ENCODE measurements at regions not wholly inside any gene's neighbourhood (a gene's known extent, or its start where the extent isn't known, plus 50 kb on each side); places are given as distances from the start of the nearest gene placed in this dataset.

DNA sequence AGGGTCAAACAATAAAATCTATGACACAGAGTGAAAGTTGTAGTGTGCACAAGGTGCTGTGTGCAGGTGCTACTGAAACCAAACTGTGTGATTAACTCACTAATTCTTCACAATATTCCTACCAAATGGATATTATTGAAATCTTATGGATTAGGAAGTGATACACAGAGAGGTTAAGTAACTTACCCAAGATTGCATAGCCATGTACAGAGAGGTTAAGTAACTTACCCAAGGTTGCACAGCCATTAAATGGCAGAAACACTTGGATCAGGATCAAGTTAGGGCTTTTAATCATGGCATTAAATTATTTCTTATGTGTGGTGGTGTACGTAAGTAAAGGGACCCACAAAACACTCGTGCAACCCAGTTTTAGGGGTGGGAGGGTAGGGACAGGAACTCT lies 771.4 kb downstream of the AACS start:
- no peaks in the 10 kb centered on the region for H3K36me3 ChIP-seq (replicated peaks in 1 of 2; ENCODE audit: control extremely low read depth in 1 of 2, control insufficient read depth in 1 of 2, extremely low read depth in 1 of 2, insufficient read depth in 2 of 2, low read length in 1 of 2)
- H3K9ac ChIP-seq (ENCODE audit: low read length) = no peak overlapping the region
- no peaks in the 10 kb centered on the region for H3K4me1 ChIP-seq (ENCODE audit: control insufficient read depth in 2 of 2, insufficient read depth in 2 of 2, low read length in 2 of 2)
- POLR2A ChIA-PET = no interaction called here
- H3K27me3 ChIP-seq (replicated peaks in 1 of 4; ENCODE audit: control extremely low read depth in 1 of 4, control insufficient read depth in 3 of 4, insufficient read depth in 4 of 4, low read length in 3 of 4) = no peaks in the 10 kb centered on the region
- H3K27ac ChIP-seq (ENCODE audit: low read length in 2 of 2) = no peak overlapping the region
- intact Hi-C loops (cut with micrococcal nuclease) = no loop called here
- H3K27me3 Mint-ChIP-seq = no peaks in the 10 kb centered on the region
- DNase-seq = no peak
- peaks cover 0 to 5% (median 0%) of the 10 kb centered on the region in 3 donors for H3K9me3 ChIP-seq (ENCODE audit: control extremely low read depth in 1 of 3, control insufficient read depth in 2 of 3, insufficient read depth in 1 of 3, low read length in 2 of 3)
- H3K27ac Mint-ChIP-seq = no peak overlapping the region
- no peak for TF ChIP-seq EZH2 (IDR thresholded peaks at IDR 0.05; ENCODE audit: borderline replicate concordance, insufficient read depth, low read depth, low read length, poor library complexity, severe bottlenecking)
- TF ChIP-seq, protein P1, sequence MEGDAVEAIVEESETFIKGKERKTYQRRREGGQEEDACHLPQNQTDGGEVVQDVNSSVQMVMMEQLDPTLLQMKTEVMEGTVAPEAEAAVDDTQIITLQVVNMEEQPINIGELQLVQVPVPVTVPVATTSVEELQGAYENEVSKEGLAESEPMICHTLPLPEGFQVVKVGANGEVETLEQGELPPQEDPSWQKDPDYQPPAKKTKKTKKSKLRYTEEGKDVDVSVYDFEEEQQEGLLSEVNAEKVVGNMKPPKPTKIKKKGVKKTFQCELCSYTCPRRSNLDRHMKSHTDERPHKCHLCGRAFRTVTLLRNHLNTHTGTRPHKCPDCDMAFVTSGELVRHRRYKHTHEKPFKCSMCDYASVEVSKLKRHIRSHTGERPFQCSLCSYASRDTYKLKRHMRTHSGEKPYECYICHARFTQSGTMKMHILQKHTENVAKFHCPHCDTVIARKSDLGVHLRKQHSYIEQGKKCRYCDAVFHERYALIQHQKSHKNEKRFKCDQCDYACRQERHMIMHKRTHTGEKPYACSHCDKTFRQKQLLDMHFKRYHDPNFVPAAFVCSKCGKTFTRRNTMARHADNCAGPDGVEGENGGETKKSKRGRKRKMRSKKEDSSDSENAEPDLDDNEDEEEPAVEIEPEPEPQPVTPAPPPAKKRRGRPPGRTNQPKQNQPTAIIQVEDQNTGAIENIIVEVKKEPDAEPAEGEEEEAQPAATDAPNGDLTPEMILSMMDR (IDR thresholded peaks at IDR 0.05) = no peak
- H3K4me3 Mint-ChIP-seq = no peak overlapping the region
- H3K9me3 Mint-ChIP-seq (ENCODE audit: insufficient read depth) = peaks cover 4% of the 10 kb centered on the region
- H3K79me2 ChIP-seq (ENCODE audit: control insufficient read depth, insufficient read depth, low read length) = no peaks in the 10 kb centered on the region
- 100% methylated on average over 1 of the region's 2 CpGs for WGBS (ENCODE audit: insufficient coverage)
- ATAC-seq (ENCODE audit: low read depth) = no peak
- no peak overlapping the region for H3K4me2 ChIP-seq (replicated peaks; ENCODE audit: low read depth, low read length, poor library complexity, severe bottlenecking)
- no peak overlapping the region for H2AFZ ChIP-seq (ENCODE audit: insufficient read depth, low read depth, low read length, poor library complexity, severe bottlenecking)
- CTCF ChIA-PET = no interaction called here
- no peaks in the 10 kb centered on the region for H3K4me1 Mint-ChIP-seq
- H3K4me3 ChIP-seq (ENCODE audit: control extremely low read depth in 1 of 5, extremely low read depth in 1 of 5, insufficient read depth in 1 of 5, low read depth in 2 of 5, low read length in 4 of 5) = no peak overlapping the region
- H4K20me1 ChIP-seq (ENCODE audit: control insufficient read depth, insufficient read depth, low read length, poor library complexity, severe bottlenecking) = no peaks in the 10 kb centered on the region

DNA sequence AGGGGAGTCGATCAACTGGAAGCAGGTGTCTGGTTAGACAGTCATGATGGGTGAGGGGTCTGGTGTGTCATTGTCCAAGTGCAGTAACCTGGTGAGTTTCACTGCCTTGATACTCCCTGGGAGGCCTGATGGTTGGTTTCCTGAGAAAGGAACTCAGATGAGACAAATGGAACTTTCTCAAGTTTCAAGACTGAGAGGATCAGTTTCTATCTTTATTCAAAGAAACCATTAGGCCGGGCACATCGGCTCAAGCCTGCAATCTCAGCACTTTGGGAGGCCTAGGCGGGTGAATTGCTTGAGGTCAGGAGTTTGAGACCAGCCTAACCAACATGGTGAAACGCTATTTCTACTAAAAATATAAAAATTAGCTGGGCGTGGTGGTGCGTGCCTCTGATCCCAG lies 776.1 kb downstream of the AACS start:
- ChIA-PET POLR2A (no interaction called here), CTCF (no interaction called here)
- Histone ChIP-seq H3K4me2 (replicated peaks; ENCODE audit: low read depth, low read length, poor library complexity, severe bottlenecking) (no peak overlapping the region), H3K4me1 (ENCODE audit: control insufficient read depth in 2 of 2, insufficient read depth in 2 of 2, low read length in 2 of 2) (no peaks in the 10 kb centered on the region), H3K9me3 (ENCODE audit: control extremely low read depth in 1 of 3, control insufficient read depth in 2 of 3, insufficient read depth in 1 of 3, low read length in 2 of 3) (peaks cover 0 to 5% (median 0%) of the 10 kb centered on the region in 3 donors), H3K79me2 (ENCODE audit: control insufficient read depth, insufficient read depth, low read length) (no peaks in the 10 kb centered on the region), H3K36me3 (replicated peaks in 1 of 2; ENCODE audit: control extremely low read depth in 1 of 2, control insufficient read depth in 1 of 2, extremely low read depth in 1 of 2, insufficient read depth in 2 of 2, low read length in 1 of 2) (no peaks in the 10 kb centered on the region), H3K4me3 (ENCODE audit: control extremely low read depth in 1 of 5, extremely low read depth in 1 of 5, insufficient read depth in 1 of 5, low read depth in 2 of 5, low read length in 4 of 5) (no peak overlapping the region), H3K9ac (ENCODE audit: low read length) (no peak overlapping the region), H2AFZ (ENCODE audit: insufficient read depth, low read depth, low read length, poor library complexity, severe bottlenecking) (no peak overlapping the region), H4K20me1 (ENCODE audit: control insufficient read depth, insufficient read depth, low read length, poor library complexity, severe bottlenecking) (no peaks in the 10 kb centered on the region), H3K27ac (ENCODE audit: low read length in 2 of 2) (no peak overlapping the region), H3K27me3 (replicated peaks in 1 of 4; ENCODE audit: control extremely low read depth in 1 of 4, control insufficient read depth in 3 of 4, insufficient read depth in 4 of 4, low read length in 3 of 4) (no peaks in the 10 kb centered on the region)
- Mint-ChIP-seq H3K4me3 (no peak overlapping the region), H3K4me1 (no peaks in the 10 kb centered on the region), H3K27ac (no peak overlapping the region), H3K27me3 (no peaks in the 10 kb centered on the region), H3K9me3 (ENCODE audit: insufficient read depth) (peaks cover 4% of the 10 kb centered on the region)
- DNase-seq = no peak
- 75% methylated on average over 1 of the region's 7 CpGs for WGBS (ENCODE audit: insufficient coverage)
- TF ChIP-seq EZH2 (IDR thresholded peaks at IDR 0.05; ENCODE audit: borderline replicate concordance, insufficient read depth, low read depth, low read length, poor library complexity, severe bottlenecking) = no peak
- TF ChIP-seq, protein P1 (IDR thresholded peaks at IDR 0.05) = no peak
- no peak for ATAC-seq (ENCODE audit: low read depth)
- intact Hi-C loops (cut with micrococcal nuclease) = no loop called here

Data from B cell (primary cell).